Epithelial cell of proximal tubule (primary cell): ENCODE measurements at regions not wholly inside any gene's neighbourhood (a gene's known extent, or its start where the extent isn't known, plus 50 kb on each side); places are given as distances from the start of the nearest gene placed in this dataset.

Source experiments
- DNase-seq: peaks from one replicate; pipeline ENCODE4 v3.0.0-alpha.2; 2011; ENCODE audit warnings: low read depth
- H3K4me3 ChIP-seq: 2 replicates; pipeline ENCODE4 v1.5.1; 2011; ENCODE audit warnings: low read depth, mild to moderate bottlenecking, low read length
- TF ChIP-seq, protein P1 (sequence below): conservative IDR thresholded peaks from 2 replicates; pipeline ENCODE4 v1.5.1; 2012; ENCODE audit warnings: low read depth, mild to moderate bottlenecking, low read length

DNA sequence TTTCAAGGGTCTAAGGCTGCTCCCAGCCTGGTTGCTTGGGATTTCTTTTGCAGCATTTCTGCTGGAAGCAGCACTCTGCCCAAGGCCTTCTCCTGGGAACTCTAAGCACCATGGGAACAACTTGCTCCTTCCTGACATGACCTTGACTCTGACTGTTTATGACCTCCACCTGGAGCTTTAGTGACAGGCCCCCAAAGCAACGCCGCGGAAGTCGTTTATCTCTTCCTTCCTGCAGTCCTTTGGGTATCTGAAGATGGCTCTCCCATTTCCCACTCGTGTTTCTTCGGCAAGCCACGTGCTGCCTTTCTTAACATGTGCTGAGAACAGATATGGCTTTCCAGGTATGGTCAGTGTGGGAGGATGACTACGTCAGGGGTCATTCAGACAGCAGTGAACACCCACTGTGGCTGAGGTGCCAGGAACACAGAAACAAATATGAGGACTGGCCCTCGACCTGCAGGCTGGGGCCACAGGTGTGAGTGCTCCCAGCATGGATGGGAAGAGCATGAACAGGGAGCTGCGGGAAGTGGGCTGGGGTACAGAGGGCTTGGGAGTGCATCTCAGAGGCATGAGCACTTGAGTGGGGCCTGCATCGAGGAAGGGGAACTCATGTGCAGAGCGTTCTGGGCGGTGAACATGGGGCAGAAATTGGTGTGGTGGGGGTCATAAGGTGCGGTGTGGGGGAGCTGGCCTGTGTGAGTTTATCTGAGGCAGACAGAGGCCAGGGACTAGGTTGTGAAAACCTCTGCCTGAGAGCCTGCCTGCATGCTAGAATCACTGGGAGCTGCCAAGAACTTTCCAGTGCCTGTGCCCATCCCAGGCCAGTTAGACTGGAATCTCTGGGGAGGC lies 140.5 kb downstream of the TSN start:
- no peak for DNase-seq
- TF ChIP-seq, protein P1, sequence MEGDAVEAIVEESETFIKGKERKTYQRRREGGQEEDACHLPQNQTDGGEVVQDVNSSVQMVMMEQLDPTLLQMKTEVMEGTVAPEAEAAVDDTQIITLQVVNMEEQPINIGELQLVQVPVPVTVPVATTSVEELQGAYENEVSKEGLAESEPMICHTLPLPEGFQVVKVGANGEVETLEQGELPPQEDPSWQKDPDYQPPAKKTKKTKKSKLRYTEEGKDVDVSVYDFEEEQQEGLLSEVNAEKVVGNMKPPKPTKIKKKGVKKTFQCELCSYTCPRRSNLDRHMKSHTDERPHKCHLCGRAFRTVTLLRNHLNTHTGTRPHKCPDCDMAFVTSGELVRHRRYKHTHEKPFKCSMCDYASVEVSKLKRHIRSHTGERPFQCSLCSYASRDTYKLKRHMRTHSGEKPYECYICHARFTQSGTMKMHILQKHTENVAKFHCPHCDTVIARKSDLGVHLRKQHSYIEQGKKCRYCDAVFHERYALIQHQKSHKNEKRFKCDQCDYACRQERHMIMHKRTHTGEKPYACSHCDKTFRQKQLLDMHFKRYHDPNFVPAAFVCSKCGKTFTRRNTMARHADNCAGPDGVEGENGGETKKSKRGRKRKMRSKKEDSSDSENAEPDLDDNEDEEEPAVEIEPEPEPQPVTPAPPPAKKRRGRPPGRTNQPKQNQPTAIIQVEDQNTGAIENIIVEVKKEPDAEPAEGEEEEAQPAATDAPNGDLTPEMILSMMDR: no peak
- no peak overlapping the region for H3K4me3 ChIP-seq

DNA sequence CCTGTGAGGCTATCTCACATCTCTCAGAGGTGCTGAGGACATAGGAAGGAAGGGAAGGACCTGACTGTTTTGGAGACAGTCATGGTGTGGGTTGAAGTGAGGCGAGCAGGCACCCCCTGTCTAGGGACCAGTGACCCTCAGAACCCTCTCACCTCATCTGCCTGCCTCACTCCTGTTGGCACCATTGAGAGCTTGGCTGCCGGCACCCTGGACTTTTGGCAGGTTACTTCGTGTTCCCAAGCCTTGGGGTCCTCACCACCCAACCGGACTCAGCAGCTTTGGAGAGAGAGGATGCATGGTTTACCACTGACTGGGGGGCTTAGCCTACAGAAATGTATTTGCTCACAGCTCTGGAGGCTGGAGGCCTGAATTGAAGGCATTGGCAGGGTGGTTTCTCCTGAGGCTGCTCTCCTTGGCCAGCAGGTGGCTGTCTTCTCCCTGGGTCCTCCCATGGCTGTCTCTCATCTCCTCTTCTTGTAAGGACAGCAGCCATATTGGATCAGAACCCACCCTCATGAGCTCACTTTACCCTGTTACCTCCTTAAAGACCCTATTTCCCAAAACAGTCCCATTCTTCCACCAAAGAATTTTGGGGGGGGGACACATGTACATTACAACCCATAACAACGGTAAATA lies 142.0 kb downstream of the TSN start:
- H3K4me3 ChIP-seq: no peak overlapping the region
- DNase-seq: no peak
- TF ChIP-seq, protein P1: peak; percentile 62

DNA sequence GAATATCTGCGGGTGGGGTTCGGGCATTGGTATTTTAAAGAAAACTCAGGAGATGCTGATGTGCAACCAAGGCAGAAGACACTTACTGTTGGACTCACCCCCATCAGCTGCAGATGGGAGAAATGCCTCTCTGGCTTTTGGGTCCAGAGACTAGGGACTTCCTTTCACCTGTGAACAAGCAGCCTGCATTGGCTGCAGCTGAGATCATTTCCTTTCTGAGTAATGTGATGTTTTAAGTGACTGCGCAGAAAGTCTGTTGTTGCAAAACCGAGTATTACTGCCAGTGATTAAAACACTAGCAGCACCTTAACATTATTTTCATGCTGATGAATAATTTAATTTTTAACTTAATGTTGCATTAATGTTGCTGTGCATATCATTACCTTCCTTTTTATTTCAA lies 143.0 kb downstream of the TSN start:
- TF ChIP-seq, protein P1: no peak
- peak; percentile 23 for DNase-seq
- H3K4me3 ChIP-seq: no peak overlapping the region

DNA sequence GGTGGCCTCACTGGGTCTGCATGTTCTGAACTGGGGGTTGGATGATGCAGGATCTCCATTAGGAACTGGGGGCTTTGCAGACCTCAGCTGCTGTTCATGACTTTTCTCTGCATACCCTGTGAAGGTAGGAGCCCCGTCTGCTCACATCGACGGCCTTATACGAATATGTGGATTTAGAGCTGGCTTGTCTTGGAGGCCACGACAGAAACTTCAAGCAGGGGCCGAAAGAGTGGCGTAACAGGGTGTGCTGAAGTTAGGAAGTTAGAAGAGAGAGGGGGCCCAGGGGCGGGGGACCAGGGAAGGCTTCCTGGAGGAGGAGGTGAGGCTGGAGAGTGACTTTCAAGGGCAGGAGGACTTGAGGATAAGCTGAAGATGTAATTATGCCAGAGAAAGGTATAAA lies 144.9 kb downstream of the TSN start:
- DNase-seq: no peak
- TF ChIP-seq, protein P1: no peak
- no peak overlapping the region for H3K4me3 ChIP-seq

DNA sequence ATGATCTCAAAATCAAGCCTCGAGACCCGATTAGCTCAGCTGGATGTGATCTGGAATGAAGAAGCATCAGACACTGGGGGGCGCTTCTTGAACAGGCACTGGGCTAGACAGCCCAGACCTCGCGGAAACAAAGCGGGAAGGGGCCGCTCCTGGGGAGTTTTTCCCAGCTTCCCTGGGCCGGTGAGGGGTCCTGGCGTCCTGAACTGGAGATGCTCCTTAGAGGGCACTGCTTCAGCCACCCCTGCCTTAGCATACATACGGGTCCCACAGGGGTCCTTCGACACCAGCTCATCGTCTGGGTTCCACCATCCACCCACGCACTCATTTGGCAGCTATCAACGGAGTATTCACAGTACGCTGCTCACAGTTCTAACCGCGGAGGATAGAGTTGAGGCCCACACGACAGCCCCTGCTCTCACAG lies 146.7 kb downstream of the TSN start:
- TF ChIP-seq, protein P1: no peak
- DNase-seq: no peak
- no peak overlapping the region for H3K4me3 ChIP-seq

DNA sequence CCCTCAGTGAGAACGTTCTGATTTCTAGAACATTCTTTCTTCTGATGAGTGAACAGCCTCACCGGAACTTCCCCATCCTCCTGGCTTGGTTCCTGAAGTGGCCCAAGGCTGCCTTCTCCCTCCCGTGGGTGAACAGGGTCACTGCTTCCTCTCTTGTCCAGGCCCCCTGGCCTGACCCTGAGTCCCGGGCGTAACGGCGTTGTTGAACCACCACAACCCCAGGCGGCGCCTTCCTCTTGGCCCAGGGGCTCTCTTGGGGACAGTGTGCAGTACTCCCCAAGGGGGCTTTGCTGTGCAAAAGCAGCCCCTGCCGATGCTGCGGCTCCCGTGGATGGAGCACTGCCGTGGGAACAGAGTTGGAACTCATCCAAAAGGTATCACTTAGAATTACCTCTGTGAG lies 147.2 kb downstream of the TSN start:
- TF ChIP-seq, protein P1: no peak
- DNase-seq: no peak
- no peak overlapping the region for H3K4me3 ChIP-seq
